ENCODE measurements at regions not wholly inside any gene's neighbourhood (a gene's known extent, or its start where the extent isn't known, plus 50 kb on each side); places are given as distances from the start of the nearest gene placed in this dataset.

DNA sequence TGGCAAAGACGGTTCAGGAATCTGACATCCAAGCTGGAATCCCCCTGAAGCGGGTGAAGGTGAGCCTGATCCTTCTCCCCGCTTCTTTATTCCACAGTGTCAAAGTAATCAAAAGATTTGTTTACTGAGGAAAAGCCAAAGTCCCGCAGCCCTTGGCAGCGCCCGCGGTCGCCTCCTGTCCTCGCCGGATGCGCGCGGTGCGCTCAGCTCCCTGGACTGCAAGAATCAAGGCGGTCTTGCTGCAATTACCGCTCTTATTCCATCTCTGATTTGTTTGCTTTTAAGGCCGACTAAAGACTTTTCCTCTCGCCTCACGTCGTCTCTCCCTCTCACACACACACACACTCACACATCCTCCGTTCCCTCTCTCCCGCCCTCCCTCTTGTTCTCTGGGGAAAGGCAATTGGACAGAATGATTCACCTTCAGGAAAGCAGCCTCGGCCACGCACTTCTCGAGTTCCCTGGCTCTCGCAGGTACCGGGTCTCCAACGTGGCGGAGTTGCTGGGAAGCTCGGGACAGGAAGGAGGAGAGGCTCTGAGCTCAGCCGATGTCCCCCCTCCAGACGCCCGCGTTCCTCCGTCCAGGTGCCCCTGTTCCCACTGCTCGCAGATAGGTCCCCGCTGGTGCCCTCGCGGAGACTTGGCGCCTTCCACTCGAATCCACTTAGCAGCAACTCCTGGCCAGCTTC lies 68.6 kb upstream of the USP15 start:
- TF ChIP-seq, protein P1, sequence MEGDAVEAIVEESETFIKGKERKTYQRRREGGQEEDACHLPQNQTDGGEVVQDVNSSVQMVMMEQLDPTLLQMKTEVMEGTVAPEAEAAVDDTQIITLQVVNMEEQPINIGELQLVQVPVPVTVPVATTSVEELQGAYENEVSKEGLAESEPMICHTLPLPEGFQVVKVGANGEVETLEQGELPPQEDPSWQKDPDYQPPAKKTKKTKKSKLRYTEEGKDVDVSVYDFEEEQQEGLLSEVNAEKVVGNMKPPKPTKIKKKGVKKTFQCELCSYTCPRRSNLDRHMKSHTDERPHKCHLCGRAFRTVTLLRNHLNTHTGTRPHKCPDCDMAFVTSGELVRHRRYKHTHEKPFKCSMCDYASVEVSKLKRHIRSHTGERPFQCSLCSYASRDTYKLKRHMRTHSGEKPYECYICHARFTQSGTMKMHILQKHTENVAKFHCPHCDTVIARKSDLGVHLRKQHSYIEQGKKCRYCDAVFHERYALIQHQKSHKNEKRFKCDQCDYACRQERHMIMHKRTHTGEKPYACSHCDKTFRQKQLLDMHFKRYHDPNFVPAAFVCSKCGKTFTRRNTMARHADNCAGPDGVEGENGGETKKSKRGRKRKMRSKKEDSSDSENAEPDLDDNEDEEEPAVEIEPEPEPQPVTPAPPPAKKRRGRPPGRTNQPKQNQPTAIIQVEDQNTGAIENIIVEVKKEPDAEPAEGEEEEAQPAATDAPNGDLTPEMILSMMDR (IDR thresholded peaks at IDR 0.05; ENCODE audit: insufficient read depth, low read length, poor library complexity, severe bottlenecking) = no peak
- H3K4me3 ChIP-seq (ENCODE audit: low read depth, low read length) = peak overlapping the region; percentile 16
- H3K27me3 ChIP-seq (ENCODE audit: control insufficient read depth, insufficient read depth, low read length) = peaks cover 28% of the 10 kb centered on the region
- no peaks in the 10 kb centered on the region for H3K36me3 ChIP-seq (ENCODE audit: control insufficient read depth, insufficient read depth, low read length)
- no peak for DNase-seq (ENCODE audit: low read depth)

GRCh38 chr12:62192180-62192902 lies 67.9 kb upstream of the USP15 start:
- no peak for DNase-seq (ENCODE audit: low read depth)
- TF ChIP-seq, protein P1 (IDR thresholded peaks at IDR 0.05; ENCODE audit: insufficient read depth, low read length, poor library complexity, severe bottlenecking) = peak; percentile 60
- H3K27me3 ChIP-seq (ENCODE audit: control insufficient read depth, insufficient read depth, low read length) = peaks cover 28% of the 10 kb centered on the region

DNA sequence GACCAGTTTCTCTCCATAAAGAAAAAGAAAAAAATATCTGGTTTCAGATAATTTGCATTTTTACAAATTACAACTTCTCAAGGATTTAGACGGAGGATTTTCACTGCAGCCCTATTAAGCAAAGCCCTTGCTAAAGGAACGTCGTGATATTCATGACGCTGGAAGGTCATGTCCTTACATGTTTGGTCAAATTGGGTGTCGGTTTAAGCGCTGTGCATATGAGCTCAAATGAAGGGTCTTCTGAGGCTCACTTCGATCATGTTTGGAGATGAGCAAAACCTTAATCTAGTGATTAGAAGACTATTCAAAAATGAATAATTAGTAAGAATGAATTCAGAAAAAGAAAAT lies 67.3 kb upstream of the USP15 start:
- no peak overlapping the region for H3K4me3 ChIP-seq (ENCODE audit: low read depth, low read length)
- H3K27me3 ChIP-seq (ENCODE audit: control insufficient read depth, insufficient read depth, low read length) = peaks cover 28% of the 10 kb centered on the region
- DNase-seq (ENCODE audit: low read depth) = no peak
- H3K36me3 ChIP-seq (ENCODE audit: control insufficient read depth, insufficient read depth, low read length) = no peaks in the 10 kb centered on the region
- TF ChIP-seq, protein P1 (IDR thresholded peaks at IDR 0.05; ENCODE audit: insufficient read depth, low read length, poor library complexity, severe bottlenecking) = no peak

More at GRCh38 chr12:62192180-62192902, 67.9 kb upstream of the USP15 start:
- Histone ChIP-seq H3K36me3 (ENCODE audit: control insufficient read depth, insufficient read depth, low read length) (no peaks in the 10 kb centered on the region), H3K4me3 (ENCODE audit: low read depth, low read length) (peak overlapping the region; percentile 17)

DNA sequence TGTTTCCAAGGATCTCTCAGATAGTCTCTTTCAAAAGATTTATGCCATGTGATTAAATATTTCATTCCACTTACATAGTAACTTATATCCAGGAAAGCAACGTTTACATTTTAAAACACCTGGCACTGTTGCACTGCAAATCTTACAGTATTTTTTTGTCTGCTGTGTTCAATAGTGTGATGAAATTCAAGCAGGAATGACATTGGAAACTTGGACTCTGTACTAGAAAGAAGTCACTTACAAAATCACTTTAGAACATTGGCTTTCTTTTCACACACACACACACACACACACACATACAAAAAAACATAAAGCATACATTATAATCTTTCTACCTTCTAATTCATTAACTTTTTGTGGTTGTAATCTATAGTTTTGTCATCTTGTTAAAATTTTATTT lies 66.2 kb upstream of the USP15 start:
- TF ChIP-seq, protein P1 (IDR thresholded peaks at IDR 0.05; ENCODE audit: insufficient read depth, low read length, poor library complexity, severe bottlenecking) = no peak
- no peak for DNase-seq (ENCODE audit: low read depth)
- peaks cover 28% of the 10 kb centered on the region for H3K27me3 ChIP-seq (ENCODE audit: control insufficient read depth, insufficient read depth, low read length)
- H3K36me3 ChIP-seq (ENCODE audit: control insufficient read depth, insufficient read depth, low read length) = no peaks in the 10 kb centered on the region
- no peak overlapping the region for H3K4me3 ChIP-seq (ENCODE audit: low read depth, low read length)

DNA sequence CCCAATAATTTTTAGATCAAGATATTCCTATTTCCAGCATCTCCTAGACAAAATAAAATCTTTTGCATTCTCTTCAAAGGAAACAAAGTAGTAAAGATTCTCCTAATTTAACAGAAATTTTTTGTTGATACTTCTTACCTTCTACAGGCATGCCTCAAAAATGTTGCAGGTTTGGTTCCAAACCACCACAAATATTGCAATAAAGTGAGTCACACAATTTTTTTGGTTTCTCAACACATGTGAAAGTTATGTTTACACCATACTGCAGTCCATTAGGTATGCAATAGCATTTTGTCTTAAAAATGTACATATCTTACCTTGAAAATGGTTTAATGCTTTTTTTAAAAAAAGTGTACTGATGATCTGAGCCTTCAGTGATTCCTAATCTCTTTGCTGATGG lies 65.6 kb upstream of the USP15 start:
- TF ChIP-seq, protein P1 (IDR thresholded peaks at IDR 0.05; ENCODE audit: insufficient read depth, low read length, poor library complexity, severe bottlenecking) = no peak
- no peak for DNase-seq (ENCODE audit: low read depth)
- H3K27me3 ChIP-seq (ENCODE audit: control insufficient read depth, insufficient read depth, low read length) = peaks cover 28% of the 10 kb centered on the region
- H3K36me3 ChIP-seq (ENCODE audit: control insufficient read depth, insufficient read depth, low read length) = no peaks in the 10 kb centered on the region
- H3K4me3 ChIP-seq (ENCODE audit: low read depth, low read length) = no peak overlapping the region

All from kidney epithelial cell (primary cell).